Lower leg skin (tissue), 3 donors: ENCODE measurements at regions not wholly inside any gene's neighbourhood (a gene's known extent, or its start where the extent isn't known, plus 50 kb on each side); places are given as distances from the start of the nearest gene placed in this dataset.

ENCODE experiments used
- CTCF ChIP-seq, 3 donors: fragments of 450-650 bp; IDR thresholded peaks; one replicate each; pipeline ENCODE4 v1.5.1; 2016; ENCODE audit warnings: antibody characterized with exemption in 3 of 3, mild to moderate bottlenecking in 3 of 3, moderate library complexity in 2 of 3
- POLR2A ChIP-seq, 2 donors: fragments of 450-650 bp; IDR thresholded peaks; one replicate each; pipeline ENCODE4 v1.6.1; 2016 to 2017; ENCODE audit warnings: antibody characterized with exemption in 2 of 2, mild to moderate bottlenecking in 1 of 2, moderate library complexity in 1 of 2

- TF ChIP-seq CTCF (IDR thresholded peaks at IDR 0.05): no peak
- no peak for TF ChIP-seq POLR2A (IDR thresholded peaks at IDR 0.05)
Measured at GRCh38 chr6:149211046-149211571, 106.4 kb upstream of the TAB2 start.
